Right ventricle myocardium inferior (tissue), 1 donor: ENCODE measurements at regions not wholly inside any gene's neighbourhood (a gene's known extent, or its start where the extent isn't known, plus 50 kb on each side); places are given as distances from the start of the nearest gene placed in this dataset.

Source experiments
- ATAC-seq: fragments of 200-7000 bp; cut with Tn5 transposase; one replicate; pipeline ENCODE4 v1.9.1; 2020; ENCODE audit warnings: mild to moderate bottlenecking, moderate library complexity
- DNase-seq: peaks from one replicate; pipeline ENCODE4 v3.0.0; 2021; ENCODE audit errors: missing footprints
- intact Hi-C: fragments of 100-400 bp; cut with DNase I; formaldehyde crosslinking; loops from one replicate; pipeline ENCODE4 v1.11.0; 2022
- donor health status: DM: no; HTN: yes; CAD: no; lungs with severe emphysema.

- intact Hi-C loops, result no loop called here
- ATAC-seq (no peak), DNase-seq (no peak)
These were observed 306.9 kb downstream of the KLF5 start for GRCh38 chr13:73365681-73366080.

DNA sequence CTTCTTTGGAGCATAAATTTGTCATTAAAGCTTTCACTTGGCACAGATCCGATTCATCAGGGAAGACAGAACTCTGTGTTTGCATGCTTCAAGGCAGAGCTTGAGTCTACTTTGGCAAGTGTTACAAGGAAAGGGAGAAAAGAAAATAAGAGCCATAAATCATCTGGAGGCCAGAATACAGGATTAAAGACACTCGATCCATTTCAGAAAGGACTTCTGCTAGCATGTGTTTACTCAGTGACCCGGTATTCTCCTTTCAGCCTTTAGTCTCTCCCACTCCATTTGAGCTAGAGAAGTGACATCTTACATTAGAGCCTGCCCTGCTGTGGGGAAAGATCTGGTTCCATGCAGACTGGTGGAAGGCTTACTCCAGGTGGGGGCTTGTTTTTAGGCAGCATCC is 306.4 kb downstream of the KLF5 start:
- intact Hi-C loops, result no loop called here
- DNase-seq, result no peak
- no peak for ATAC-seq

DNA sequence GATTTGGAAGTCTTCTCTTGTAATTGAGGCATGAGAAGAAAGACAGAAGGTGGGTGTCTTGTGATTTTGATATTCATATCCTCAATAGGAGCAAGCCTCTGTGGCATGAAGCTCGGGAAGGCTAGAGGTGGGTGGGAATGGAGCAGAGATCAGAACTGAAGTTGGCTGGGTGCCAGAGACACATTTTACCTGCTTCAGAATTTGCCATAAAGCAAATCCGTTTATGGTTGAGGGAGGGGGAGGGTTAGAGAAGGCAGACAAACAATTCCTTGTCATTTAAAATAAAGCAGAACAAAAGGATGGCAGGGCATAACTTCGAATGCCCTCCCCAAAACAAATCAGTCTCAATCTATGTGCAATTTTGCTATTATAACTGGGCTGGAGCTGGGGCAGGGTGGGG is 305.9 kb downstream of the KLF5 start:
- no peak for ATAC-seq
- DNase-seq, result no peak
- intact Hi-C loops, result no loop called here

GRCh38 chr13:73358606-73359095 is 299.8 kb downstream of the KLF5 start:
- intact Hi-C loops, result no loop called here
- DNase-seq, result no peak
- no peak for ATAC-seq

DNA sequence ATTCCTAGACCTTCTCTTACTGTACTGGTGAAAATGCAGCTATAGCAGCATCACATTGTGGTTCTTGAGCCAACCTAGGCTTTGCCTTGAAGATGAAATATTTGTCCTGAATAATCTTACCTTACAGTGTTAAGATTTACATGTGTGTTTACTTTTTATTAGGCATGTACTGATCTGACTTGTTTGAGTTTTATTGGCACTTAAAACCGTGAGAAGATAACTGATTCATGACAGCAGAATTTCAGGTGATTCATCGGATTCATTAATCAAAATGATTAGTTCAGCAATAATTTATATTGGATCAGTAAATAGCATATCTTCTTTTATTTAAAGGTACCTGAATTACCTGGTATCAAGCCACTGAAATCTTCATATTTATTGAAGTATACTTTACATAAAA is 296.3 kb downstream of the KLF5 start:
- intact Hi-C loops, result no loop called here
- ATAC-seq, result no peak

GRCh38 chr13:73351730-73352129 is 292.9 kb downstream of the KLF5 start:
- ATAC-seq (no peak), DNase-seq (no peak)
- intact Hi-C loops, result no loop called here

More for the DNA sequence above, 296.3 kb downstream of the KLF5 start:
- no peak for DNase-seq

GRCh38 chr13:73341748-73342147 is 282.9 kb downstream of the KLF5 start:
- intact Hi-C loops, result no loop called here
- ATAC-seq (no peak), DNase-seq (no peak)

DNA sequence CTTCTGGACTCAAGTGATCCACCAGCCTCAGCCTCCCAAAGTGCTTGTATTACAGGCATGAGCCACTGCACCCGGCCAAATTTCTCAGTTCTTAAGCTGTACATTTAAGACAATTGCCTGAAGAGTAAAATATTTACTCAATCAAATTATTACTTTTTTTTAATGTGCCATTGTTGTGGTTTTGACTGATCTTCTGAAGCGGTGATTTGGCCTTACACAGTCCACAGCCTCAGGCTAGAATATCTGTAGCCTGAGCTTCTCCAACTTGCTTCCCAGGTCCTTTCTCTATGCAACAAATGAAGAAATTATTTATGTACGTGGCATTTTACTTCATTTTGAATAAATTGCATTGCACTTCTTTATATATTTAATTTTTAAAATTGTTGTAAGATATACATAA is 281.3 kb downstream of the KLF5 start:
- intact Hi-C loops, result no loop called here
- ATAC-seq (no peak), DNase-seq (no peak)

GRCh38 chr13:73339086-73339485 is 280.3 kb downstream of the KLF5 start:
- DNase-seq (no peak), ATAC-seq (no peak)
- intact Hi-C loops, result no loop called here

- intact Hi-C loops, result no loop called here
- no peak for ATAC-seq
- DNase-seq, result no peak
These were observed 279.6 kb downstream of the KLF5 start for GRCh38 chr13:73338389-73338788.

DNA sequence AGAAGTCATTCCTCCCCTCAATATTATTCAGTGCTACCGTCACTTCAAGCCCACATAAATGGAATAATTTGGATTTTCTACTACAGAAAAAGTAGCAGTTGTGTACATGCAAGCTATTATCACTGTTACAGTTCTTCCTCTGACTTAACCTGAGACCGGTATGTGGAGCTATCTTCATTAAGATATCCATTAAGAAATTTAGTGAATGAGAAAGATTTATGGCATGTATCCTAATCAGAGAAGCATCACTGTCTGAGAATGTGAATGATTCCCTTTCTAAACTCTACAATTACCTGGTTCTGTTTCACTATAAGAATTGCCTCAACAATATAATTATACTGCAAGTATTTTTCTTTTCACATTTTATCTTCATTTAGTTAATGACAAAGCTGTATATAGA is 278.7 kb downstream of the KLF5 start:
- intact Hi-C loops, result no loop called here
- ATAC-seq, result no peak

GRCh38 chr13:73336773-73337172 is 278.0 kb downstream of the KLF5 start:
- intact Hi-C loops, result no loop called here
- ATAC-seq (no peak), DNase-seq (no peak)

More for the DNA sequence above, 278.7 kb downstream of the KLF5 start:
- DNase-seq, result no peak

DNA sequence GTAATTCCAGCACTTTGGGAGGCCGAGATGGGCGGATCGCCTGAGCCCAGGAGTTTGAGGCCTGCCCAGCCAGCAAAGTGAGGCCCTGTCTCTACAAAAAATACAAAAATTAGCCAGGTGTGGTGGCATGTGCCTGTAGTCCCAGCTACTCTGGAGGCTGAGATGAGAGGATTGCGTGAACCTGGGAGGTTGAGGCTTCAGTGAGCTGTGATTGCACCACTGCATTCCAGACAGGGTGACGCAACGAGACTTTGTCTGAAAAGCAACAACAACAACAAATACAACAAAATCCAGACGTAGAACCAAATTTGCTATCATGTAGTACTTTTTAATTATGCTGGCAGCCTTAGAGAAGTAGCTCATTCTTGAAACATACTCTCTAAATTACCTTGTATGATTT is 277.1 kb downstream of the KLF5 start:
- ATAC-seq, result no peak
- intact Hi-C loops, result no loop called here
- no peak for DNase-seq

GRCh38 chr13:73335210-73335609 is 276.4 kb downstream of the KLF5 start:
- no peak for DNase-seq
- no peak for ATAC-seq
- intact Hi-C loops, result no loop called here

DNA sequence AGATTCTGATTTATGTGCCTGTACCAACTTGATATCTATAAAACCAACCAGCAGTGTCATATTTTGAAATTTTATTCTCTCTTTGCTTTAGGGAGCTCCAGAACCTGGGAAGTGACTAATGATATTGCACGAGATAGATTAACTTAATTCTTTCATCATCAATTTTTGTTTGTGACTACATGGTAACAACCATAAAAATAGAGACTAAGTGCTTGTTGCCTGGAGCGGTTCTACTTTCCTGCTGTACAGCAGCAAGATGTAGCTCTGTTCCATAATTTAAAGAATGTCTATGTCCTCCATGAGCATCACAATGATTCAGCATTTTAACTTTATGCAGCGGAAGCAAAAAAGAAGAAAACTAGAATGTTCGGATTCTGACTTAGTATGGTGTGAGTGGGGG is 275.6 kb downstream of the KLF5 start:
- DNase-seq (no peak), ATAC-seq (no peak)
- intact Hi-C loops, result no loop called here

GRCh38 chr13:73331556-73331955 is 272.8 kb downstream of the KLF5 start:
- intact Hi-C loops, result no loop called here
- no peak for DNase-seq
- ATAC-seq, result no peak

- DNase-seq (no peak), ATAC-seq (no peak)
- intact Hi-C loops, result no loop called here
These were observed 270.6 kb downstream of the KLF5 start for GRCh38 chr13:73329355-73329754.

- no peak for DNase-seq
- intact Hi-C loops, result no loop called here
- no peak for ATAC-seq
These were observed 268.8 kb downstream of the KLF5 start for GRCh38 chr13:73327579-73327978.

- no peak for ATAC-seq
- intact Hi-C loops, result no loop called here
- no peak for DNase-seq
These were observed 267.1 kb downstream of the KLF5 start for GRCh38 chr13:73325723-73326558.

GRCh38 chr13:73324842-73325722 is 266.3 kb downstream of the KLF5 start:
- intact Hi-C loops, result no loop called here
- DNase-seq, result no peak
- no peak for ATAC-seq
